ENCODE measurements at regions not wholly inside any gene's neighbourhood (a gene's known extent, or its start where the extent isn't known, plus 50 kb on each side); places are given as distances from the start of the nearest gene placed in this dataset.

DNA sequence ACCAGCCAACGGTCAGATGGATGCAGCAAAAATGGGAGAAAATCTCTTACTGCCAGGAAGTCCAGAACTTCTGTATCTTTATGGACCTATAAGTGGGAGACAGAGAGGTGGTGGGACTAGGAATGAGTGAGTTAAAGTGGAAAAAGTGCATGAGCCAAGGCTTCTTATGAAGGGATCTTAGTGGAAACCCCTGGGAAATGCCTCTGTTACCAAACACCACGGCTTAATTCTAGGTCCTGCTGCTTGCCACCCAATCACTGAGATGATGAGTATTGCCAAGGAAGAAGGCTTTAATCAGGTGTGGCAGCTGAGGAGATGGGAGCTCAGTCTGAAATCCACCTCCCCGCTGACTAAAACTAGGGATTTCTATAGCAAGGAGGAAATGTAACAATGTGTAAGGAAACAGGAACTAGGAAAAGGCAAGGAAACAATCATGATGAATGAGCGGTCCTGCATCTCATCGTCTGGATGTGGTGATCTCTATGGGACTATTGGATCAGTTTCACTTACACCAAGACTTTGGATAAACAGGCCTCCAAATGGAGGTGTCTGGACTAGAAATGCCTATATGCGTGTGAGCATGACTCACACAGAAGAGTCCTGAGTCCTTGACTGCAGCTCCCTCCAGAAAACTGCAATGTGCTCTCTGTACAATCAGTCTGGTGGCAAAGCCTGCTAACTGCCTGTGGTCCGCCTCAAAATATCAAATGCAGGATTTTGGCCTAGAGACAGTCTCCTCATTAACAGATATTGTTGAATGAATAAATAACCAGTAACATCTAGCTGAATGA is 98.2 kb upstream of the PRR16 start:
- DNase-seq, result no peak

DNA sequence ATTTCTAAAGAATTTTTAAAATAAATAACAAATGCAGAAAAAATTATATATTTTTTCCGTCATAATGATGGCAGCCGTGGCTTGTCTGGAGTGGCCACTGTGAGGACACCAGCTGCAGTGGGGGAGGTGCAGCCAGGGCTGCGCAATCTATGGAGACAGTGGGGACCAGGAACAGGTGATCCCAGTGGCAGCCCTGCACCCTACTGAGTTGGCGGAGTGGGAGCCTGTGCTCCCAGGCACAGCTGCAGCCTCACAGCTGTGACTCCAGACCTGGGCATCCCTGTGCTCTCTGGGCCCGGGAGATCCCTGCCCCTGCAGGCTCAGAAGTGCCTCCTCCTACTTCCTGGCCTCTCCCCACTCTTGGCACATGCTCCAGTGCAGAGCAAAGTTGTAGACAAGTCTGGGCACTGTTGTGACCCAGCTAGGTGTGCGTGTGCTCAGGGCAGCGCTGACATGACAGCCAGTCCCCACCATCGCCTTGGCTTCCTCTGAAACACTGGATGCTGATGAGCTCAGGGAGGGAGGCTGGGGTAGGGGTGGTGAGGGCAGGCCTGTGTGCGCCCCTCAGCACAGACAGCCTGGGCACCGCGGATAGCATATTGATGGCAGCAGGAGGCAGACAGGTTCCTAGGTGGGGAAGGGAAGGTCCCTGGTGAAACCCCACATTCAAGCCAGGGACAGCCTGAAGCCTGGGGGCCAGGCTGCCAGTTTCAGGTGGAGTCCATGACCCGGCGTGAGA is 96.0 kb upstream of the PRR16 start:
- DNase-seq, result no peak

DNA sequence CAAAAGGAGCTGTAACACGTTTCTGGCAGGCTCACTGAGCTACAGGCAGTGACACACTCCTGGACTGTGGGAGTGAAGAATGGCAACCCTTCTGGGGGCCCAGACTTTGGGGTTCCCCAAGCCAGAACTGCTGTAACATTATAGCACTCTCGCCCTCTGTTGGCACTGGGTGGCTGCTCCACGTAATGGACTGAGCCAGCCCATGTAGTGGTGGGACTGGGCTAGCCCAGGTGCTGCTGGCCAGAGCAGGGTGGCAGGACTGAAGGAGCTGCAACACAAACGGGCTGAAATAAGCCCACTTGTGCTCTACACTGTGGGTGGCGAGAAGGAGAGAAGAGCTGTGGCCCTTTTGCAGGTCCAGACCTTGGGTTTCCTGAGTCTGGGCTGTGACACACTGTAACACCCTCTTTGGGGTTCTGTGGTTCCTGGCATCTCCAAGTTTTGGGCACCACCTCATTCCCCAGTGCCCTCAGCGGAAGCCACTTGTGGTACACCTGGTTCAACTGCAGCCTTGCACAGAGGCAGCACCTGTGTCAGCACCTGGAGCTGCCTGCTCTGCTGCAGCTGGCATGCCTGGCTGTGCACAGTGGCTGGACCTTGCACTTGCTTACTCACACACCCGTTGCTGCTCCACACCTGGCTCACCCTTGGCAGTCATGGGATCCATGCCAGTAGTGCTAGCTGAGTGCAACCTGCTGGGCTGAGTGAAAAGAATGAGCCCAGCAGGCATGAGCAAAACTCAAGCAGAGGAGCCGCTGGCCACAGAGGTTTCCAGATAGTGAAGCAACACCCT is 95.0 kb upstream of the PRR16 start:
- DNase-seq, result no peak

GRCh38 chr5:120372899-120373298 is 91.2 kb upstream of the PRR16 start:
- no peak for DNase-seq

DNA sequence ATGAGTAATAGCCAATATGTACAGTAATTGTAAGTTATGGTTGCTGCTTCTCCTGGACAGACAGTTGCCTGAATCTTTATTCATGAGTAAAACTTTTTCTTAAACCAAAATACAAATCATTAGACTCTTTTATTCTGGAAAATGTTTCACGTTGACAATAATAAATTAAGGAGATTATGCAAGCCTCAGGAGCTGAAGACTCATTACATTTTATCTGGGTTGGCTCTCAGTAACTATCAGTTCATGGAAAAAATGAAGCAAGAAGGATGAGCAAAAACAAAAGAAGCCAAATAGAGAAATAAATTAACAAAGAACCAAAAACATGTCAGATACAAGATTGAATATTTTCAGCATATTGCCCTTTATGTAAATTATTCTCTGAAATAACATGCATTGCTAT is 88.9 kb upstream of the PRR16 start:
- no peak for DNase-seq

DNA sequence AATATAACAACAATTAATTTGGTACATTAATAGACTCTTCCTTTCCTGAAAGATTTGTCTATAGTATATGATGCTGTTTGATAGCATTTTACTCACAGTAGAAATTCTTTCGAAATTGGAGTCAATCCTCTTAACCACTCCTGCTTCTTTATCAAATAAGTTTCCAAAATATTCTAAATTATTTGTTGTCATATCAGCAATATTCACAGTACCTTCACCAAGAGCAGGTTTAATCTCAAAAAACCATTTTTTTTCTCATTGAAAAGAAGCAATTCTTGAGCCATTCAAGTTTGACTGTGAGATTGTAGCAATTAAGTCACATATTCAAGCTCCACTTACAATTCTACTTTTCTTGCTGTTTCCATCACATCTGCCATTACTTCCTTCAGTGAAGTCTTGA is 83.5 kb upstream of the PRR16 start:
- DNase-seq, result no peak

DNA sequence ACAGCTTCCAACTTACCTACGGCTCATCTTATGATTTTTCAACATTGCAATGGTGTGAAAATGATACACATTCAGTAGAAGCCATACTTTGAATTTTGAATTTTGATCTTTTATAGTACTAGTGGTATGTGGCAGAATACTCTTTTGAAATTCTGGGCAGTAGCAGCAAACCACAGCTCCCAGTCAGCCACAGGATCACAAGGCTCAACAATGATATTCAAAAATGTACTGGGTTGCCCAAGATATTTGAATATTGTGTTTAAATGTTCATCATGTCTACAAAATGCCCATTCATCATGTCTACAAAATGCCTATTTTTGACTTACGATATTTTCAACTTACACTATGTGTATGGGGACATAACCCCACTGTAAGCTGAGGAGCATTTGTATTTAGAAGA is 81.3 kb upstream of the PRR16 start:
- DNase-seq, result no peak

DNA sequence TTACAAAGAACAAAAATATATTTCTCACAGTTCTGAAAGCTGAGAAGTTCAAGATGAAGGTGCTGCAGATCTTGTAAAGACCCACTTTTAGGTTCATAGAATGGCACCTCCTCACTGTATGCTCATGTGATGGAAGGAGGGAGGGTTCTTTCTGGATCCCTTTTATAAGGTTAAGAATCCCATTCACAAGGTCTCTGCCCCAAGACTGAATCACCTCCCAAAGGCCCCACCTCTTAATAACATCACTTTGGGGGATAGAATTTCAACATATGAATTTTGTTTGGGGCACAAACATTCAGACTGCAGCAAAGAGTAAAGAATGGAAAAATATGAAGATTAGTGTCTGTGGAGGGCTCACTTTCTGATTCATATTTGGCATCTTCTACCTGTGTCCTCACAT is 77.1 kb upstream of the PRR16 start:
- DNase-seq, result no peak

DNA sequence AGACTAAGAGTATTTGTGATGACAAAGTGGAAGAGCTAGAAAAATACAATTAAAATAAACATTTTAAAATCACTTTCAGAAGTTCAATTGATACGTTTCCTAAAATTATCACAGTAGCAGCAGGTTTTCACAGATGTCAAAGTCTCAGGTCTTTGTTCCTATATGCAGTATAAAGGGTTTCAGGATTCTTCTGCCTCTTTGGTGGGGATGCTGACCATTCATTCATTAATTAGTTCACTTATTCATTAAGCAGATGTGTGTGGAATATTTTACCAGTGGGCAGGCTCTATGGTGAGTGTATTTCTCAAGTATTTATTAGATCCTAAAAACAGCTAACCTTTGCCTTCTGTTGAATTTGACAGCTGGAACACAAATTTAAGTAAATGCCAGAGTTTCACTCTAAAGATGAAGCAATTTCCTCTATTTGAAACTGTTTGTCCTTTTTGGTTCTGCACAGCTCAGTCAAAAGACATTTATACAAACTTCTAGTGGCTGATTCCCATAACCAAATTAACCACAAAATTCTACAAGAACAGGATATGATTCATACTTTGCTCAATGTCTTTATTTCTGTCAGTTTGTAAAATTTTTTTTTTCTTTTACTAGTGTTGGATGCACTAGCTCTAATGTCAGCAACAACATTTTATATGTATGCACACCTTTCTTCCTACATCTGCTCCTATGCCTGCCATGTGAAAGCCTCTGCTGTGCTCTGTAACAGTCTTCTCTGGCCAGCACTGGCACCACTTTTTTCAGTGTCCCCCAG is 75.9 kb upstream of the PRR16 start:
- no peak for DNase-seq

GRCh38 chr5:120394259-120394658 is 69.8 kb upstream of the PRR16 start:
- DNase-seq, result no peak

DNA sequence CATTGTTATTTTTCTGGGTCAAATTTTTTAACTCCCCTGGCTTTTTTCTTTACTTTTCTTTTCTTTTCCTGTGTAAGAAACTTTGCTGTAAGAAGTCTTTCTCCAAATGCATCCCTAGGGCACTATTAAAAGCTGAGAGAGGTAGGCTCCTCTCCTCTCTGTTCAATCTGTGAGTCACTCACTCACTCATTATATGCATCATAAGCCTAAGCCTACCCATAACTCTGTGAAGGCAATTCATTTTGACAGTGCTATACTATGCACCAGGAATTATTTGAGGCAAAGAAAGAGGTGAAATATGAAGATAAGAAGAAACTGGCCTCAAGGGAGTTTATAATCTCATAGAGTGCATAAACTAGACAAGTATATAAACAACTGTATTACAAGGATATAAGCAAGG is 67.9 kb upstream of the PRR16 start:
- DNase-seq, result no peak

DNA sequence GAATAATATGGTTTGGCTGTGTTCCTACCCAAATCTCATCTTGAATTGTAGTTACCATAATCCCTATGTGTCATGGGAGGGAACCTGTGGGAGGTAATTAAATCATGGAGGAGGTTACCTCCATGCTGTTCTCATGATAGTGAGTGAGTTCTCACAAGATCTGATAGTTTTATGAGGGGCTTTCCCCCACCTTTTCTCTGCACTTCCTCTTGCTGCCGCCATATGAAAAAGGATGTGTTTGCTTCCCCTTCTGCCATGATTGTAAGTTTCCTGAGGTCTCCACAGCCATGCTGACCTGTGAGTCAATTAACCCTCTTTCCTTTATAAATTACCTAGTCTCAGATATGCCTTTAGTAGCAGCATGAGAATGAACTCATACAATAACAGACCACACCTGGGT is 63.7 kb upstream of the PRR16 start:
- no peak for DNase-seq

DNA sequence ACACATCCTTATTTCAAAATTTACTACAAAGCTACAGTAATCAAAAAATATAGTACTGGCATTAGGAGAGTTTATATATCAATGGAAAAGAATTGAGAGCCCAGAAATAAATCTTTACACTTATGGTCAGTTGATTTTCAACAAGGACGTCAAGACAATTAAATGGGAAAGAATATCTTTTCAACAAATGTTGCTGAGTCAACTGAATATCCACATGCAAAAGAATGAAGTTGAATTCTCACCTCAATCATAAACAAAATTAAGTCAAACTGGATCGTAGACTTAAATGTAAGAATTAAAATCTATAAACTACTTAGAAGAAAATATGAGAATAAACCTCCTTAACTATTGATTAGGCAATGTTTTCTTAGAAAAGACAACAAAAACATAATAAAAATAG is 61.5 kb upstream of the PRR16 start:
- DNase-seq, result no peak

GRCh38 chr5:120405286-120405864 is 58.7 kb upstream of the PRR16 start:
- DNase-seq, result no peak

DNA sequence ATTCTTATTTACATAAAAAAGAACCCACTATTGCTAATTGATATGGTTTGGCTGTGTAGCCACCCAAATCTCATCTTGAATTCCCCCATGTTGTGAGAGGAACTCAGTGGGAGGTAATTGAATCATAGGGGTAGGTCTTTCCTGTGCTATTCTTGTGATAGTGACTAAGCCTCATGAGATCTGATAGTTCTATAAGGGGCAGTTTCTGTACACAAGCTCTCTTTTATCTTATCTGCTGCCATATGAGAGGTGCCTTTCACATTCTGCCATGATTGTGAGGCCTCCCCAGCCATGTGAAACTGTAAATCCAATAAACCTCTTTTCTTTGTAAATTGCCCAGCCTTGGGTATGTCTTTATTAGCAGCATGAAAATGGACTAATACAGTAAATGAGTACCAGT is 58.2 kb upstream of the PRR16 start:
- DNase-seq, result no peak

- no peak for DNase-seq
Observed at GRCh38 chr5:120413686-120414085, 50.4 kb upstream of the PRR16 start.
